ENCODE measurements at regions not wholly inside any gene's neighbourhood (a gene's known extent, or its start where the extent isn't known, plus 50 kb on each side); places are given as distances from the start of the nearest gene placed in this dataset.
A peak's percentile ranks its signal among the peaks of the same experiment; 100 is the strongest.

GRCh38 chr2:147348931-147349555 is 495.8 kb upstream of the ACVR2A start:
- peak; percentile 61 for DNase-seq

GRCh38 chr2:147346142-147346541 is 498.7 kb upstream of the ACVR2A start:
- Histone ChIP-seq H3K9me3 (replicated peaks; ENCODE audit: control insufficient read depth, low read depth, low read length) (peaks cover 12% of the 10 kb centered on the region), H3K4me3 (ENCODE audit: low read length) (no peak overlapping the region), H3K4me1 (ENCODE audit: control insufficient read depth, insufficient read depth, low read length) (no peaks in the 10 kb centered on the region), H3K36me3 (ENCODE audit: control insufficient read depth, insufficient read depth, low read length) (no peaks in the 10 kb centered on the region), H3K27me3 (ENCODE audit: control insufficient read depth, insufficient read depth, low read length) (no peaks in the 10 kb centered on the region), H3K27ac (ENCODE audit: low read length) (no peak overlapping the region)
- no CpG with 5 or more reads among the region's 2 CpGs for WGBS (ENCODE audit: insufficient coverage)
- DNase-seq, result no peak

More at GRCh38 chr2:147348931-147349555, 495.8 kb upstream of the ACVR2A start:
- 40% methylated on average over 1 of the region's 4 CpGs for WGBS (ENCODE audit: insufficient coverage)
- Histone ChIP-seq H3K4me3 (ENCODE audit: low read length) (no peak overlapping the region), H3K4me1 (ENCODE audit: control insufficient read depth, insufficient read depth, low read length) (peaks cover 15% of the 10 kb centered on the region), H3K9me3 (replicated peaks; ENCODE audit: control insufficient read depth, low read depth, low read length) (peaks cover 12% of the 10 kb centered on the region), H3K27me3 (ENCODE audit: control insufficient read depth, insufficient read depth, low read length) (no peaks in the 10 kb centered on the region), H3K27ac (ENCODE audit: low read length) (no peak overlapping the region), H3K36me3 (ENCODE audit: control insufficient read depth, insufficient read depth, low read length) (no peaks in the 10 kb centered on the region)

GRCh38 chr2:147345246-147345645 is 499.6 kb upstream of the ACVR2A start:
- no CpG with 5 or more reads among the region's 1 CpG for WGBS (ENCODE audit: insufficient coverage)
- H3K9me3 ChIP-seq (replicated peaks; ENCODE audit: control insufficient read depth, low read depth, low read length), result peaks cover 12% of the 10 kb centered on the region

GRCh38 chr2:147342329-147342728 is 502.5 kb upstream of the ACVR2A start:
- peaks cover 12% of the 10 kb centered on the region for H3K9me3 ChIP-seq (replicated peaks; ENCODE audit: control insufficient read depth, low read depth, low read length)
- peak; percentile 15 for DNase-seq
- H3K4me1 ChIP-seq (ENCODE audit: control insufficient read depth, insufficient read depth, low read length), result no peaks in the 10 kb centered on the region
- WGBS (ENCODE audit: insufficient coverage), result no CpG with 5 or more reads among the region's 1 CpG
- H3K27ac ChIP-seq (ENCODE audit: low read length), result no peak overlapping the region
- H3K27me3 ChIP-seq (ENCODE audit: control insufficient read depth, insufficient read depth, low read length), result no peaks in the 10 kb centered on the region
- no peak overlapping the region for H3K4me3 ChIP-seq (ENCODE audit: low read length)
- no peaks in the 10 kb centered on the region for H3K36me3 ChIP-seq (ENCODE audit: control insufficient read depth, insufficient read depth, low read length)

More at GRCh38 chr2:147345246-147345645, 499.6 kb upstream of the ACVR2A start:
- H3K4me1 ChIP-seq (ENCODE audit: control insufficient read depth, insufficient read depth, low read length), result no peaks in the 10 kb centered on the region
- H3K27me3 ChIP-seq (ENCODE audit: control insufficient read depth, insufficient read depth, low read length), result no peaks in the 10 kb centered on the region
- H3K36me3 ChIP-seq (ENCODE audit: control insufficient read depth, insufficient read depth, low read length), result no peaks in the 10 kb centered on the region
- no peak for DNase-seq
- H3K4me3 ChIP-seq (ENCODE audit: low read length), result no peak overlapping the region
- H3K27ac ChIP-seq (ENCODE audit: low read length), result no peak overlapping the region

- no peak for DNase-seq
- Histone ChIP-seq H3K4me1 (ENCODE audit: control insufficient read depth, insufficient read depth, low read length) (no peaks in the 10 kb centered on the region), H3K36me3 (ENCODE audit: control insufficient read depth, insufficient read depth, low read length) (no peaks in the 10 kb centered on the region), H3K27me3 (ENCODE audit: control insufficient read depth, insufficient read depth, low read length) (no peaks in the 10 kb centered on the region), H3K27ac (ENCODE audit: low read length) (no peak overlapping the region), H3K9me3 (replicated peaks; ENCODE audit: control insufficient read depth, low read depth, low read length) (no peaks in the 10 kb centered on the region), H3K4me3 (ENCODE audit: low read length) (no peak overlapping the region)
- no CpG with 5 or more reads among the region's 4 CpGs for WGBS (ENCODE audit: insufficient coverage)
Measured at GRCh38 chr2:147331790-147332419, 512.9 kb upstream of the ACVR2A start.

GRCh38 chr2:147330925-147331324 is 513.9 kb upstream of the ACVR2A start:
- Histone ChIP-seq H3K36me3 (ENCODE audit: control insufficient read depth, insufficient read depth, low read length) (no peaks in the 10 kb centered on the region), H3K27ac (ENCODE audit: low read length) (no peak overlapping the region), H3K4me3 (ENCODE audit: low read length) (no peak overlapping the region), H3K27me3 (ENCODE audit: control insufficient read depth, insufficient read depth, low read length) (no peaks in the 10 kb centered on the region), H3K4me1 (ENCODE audit: control insufficient read depth, insufficient read depth, low read length) (no peaks in the 10 kb centered on the region), H3K9me3 (replicated peaks; ENCODE audit: control insufficient read depth, low read depth, low read length) (no peaks in the 10 kb centered on the region)
- no peak for DNase-seq
- 92% methylated on average over 2 of the region's 4 CpGs for WGBS (ENCODE audit: insufficient coverage)

- 34% methylated on average over 2 of the region's 6 CpGs for WGBS (ENCODE audit: insufficient coverage)
- H3K27ac ChIP-seq (ENCODE audit: low read length), result no peak overlapping the region
- no peaks in the 10 kb centered on the region for H3K9me3 ChIP-seq (replicated peaks; ENCODE audit: control insufficient read depth, low read depth, low read length)
- H3K36me3 ChIP-seq (ENCODE audit: control insufficient read depth, insufficient read depth, low read length), result no peaks in the 10 kb centered on the region
- H3K27me3 ChIP-seq (ENCODE audit: control insufficient read depth, insufficient read depth, low read length), result no peaks in the 10 kb centered on the region
- no peak for DNase-seq
- H3K4me1 ChIP-seq (ENCODE audit: control insufficient read depth, insufficient read depth, low read length), result no peaks in the 10 kb centered on the region
- no peak overlapping the region for H3K4me3 ChIP-seq (ENCODE audit: low read length)
Measured at GRCh38 chr2:147327613-147328012, 517.2 kb upstream of the ACVR2A start.

GRCh38 chr2:147325990-147326389 is 518.8 kb upstream of the ACVR2A start:
- H3K27ac ChIP-seq (ENCODE audit: low read length), result no peak overlapping the region
- no peak overlapping the region for H3K4me3 ChIP-seq (ENCODE audit: low read length)
- no peaks in the 10 kb centered on the region for H3K27me3 ChIP-seq (ENCODE audit: control insufficient read depth, insufficient read depth, low read length)
- H3K36me3 ChIP-seq (ENCODE audit: control insufficient read depth, insufficient read depth, low read length), result no peaks in the 10 kb centered on the region
- no CpG with 5 or more reads among the region's 1 CpG for WGBS (ENCODE audit: insufficient coverage)
- no peak for DNase-seq
- peaks cover 6% of the 10 kb centered on the region for H3K9me3 ChIP-seq (replicated peaks; ENCODE audit: control insufficient read depth, low read depth, low read length)
- no peaks in the 10 kb centered on the region for H3K4me1 ChIP-seq (ENCODE audit: control insufficient read depth, insufficient read depth, low read length)

- DNase-seq, result no peak
- H3K36me3 ChIP-seq (ENCODE audit: control insufficient read depth, insufficient read depth, low read length), result no peaks in the 10 kb centered on the region
- no peak overlapping the region for H3K27ac ChIP-seq (ENCODE audit: low read length)
- H3K4me1 ChIP-seq (ENCODE audit: control insufficient read depth, insufficient read depth, low read length), result no peaks in the 10 kb centered on the region
- no peaks in the 10 kb centered on the region for H3K27me3 ChIP-seq (ENCODE audit: control insufficient read depth, insufficient read depth, low read length)
- peaks cover 21% of the 10 kb centered on the region for H3K9me3 ChIP-seq (replicated peaks; ENCODE audit: control insufficient read depth, low read depth, low read length)
- H3K4me3 ChIP-seq (ENCODE audit: low read length), result no peak overlapping the region
Measured at GRCh38 chr2:147320146-147320545, 524.7 kb upstream of the ACVR2A start.

GRCh38 chr2:147311058-147311430 is 533.8 kb upstream of the ACVR2A start:
- Histone ChIP-seq H3K27ac (ENCODE audit: low read length) (no peak overlapping the region), H3K9me3 (replicated peaks; ENCODE audit: control insufficient read depth, low read depth, low read length) (no peaks in the 10 kb centered on the region), H3K36me3 (ENCODE audit: control insufficient read depth, insufficient read depth, low read length) (no peaks in the 10 kb centered on the region), H3K27me3 (ENCODE audit: control insufficient read depth, insufficient read depth, low read length) (no peaks in the 10 kb centered on the region), H3K4me1 (ENCODE audit: control insufficient read depth, insufficient read depth, low read length) (no peaks in the 10 kb centered on the region), H3K4me3 (ENCODE audit: low read length) (no peak overlapping the region)
- 47% methylated on average over 2 of the region's 3 CpGs for WGBS (ENCODE audit: insufficient coverage)
- no peak for DNase-seq

Data from muscle of leg (tissue), 3 donors.